ENCODE measurements at regions not wholly inside any gene's neighbourhood (a gene's known extent, or its start where the extent isn't known, plus 50 kb on each side); places are given as distances from the start of the nearest gene placed in this dataset.
"Not testable (repeated sequence)": the region's sequence is repeated elsewhere in the genome, so short reads cannot be mapped to it uniquely, and the experiment has no call there.

- ATAC-seq (ENCODE audit: poor library complexity), result no peak
These were observed 285.7 kb upstream of the PREP start for GRCh38 chr6:105688573-105688972.

GRCh38 chr6:105686793-105687192, 283.9 kb upstream of the PREP start:
- H3K27ac Mint-ChIP-seq; H3K36me3 Mint-ChIP-seq (ENCODE audit: low read depth); CTCF ChIA-PET; intact Hi-C loops (cut with DNase I, micrococcal nuclease); H3K4me3 Mint-ChIP-seq; H3K4me3 ChIP-seq (ENCODE audit: low read length); H3K4me1 ChIP-seq (ENCODE audit: insufficient read depth, low read length); H3K36me3 ChIP-seq (ENCODE audit: insufficient read depth, low read length); DNase-seq; POLR2A ChIA-PET; ATAC-seq (ENCODE audit: poor library complexity); H3K4me1 Mint-ChIP-seq (ENCODE audit: low read depth); H3K27me3 ChIP-seq (ENCODE audit: control insufficient read depth in 1 of 2, insufficient read depth in 2 of 2, low read length in 2 of 2); H3K27ac ChIP-seq (ENCODE audit: low read depth in 1 of 2, low read length in 2 of 2): not testable (repeated sequence)
- Mint-ChIP-seq H3K9me3 (peaks cover 17% of the 10 kb centered on the region), H3K27me3 (peaks cover 27% of the 10 kb centered on the region)
- peaks cover 0 to 16% of the 10 kb centered on the region in 2 experiments for H3K9me3 ChIP-seq (ENCODE audit: control insufficient read depth in 1 of 2, insufficient read depth in 1 of 2, low read length in 2 of 2)

More at GRCh38 chr6:105688573-105688972, 285.7 kb upstream of the PREP start:
- Histone ChIP-seq H3K9me3 (ENCODE audit: control insufficient read depth in 1 of 2, insufficient read depth in 1 of 2, low read length in 2 of 2) (peaks cover 0 to 12% of the 10 kb centered on the region in 2 experiments), H3K36me3 (ENCODE audit: insufficient read depth, low read length) (no peaks in the 10 kb centered on the region), H3K27ac (ENCODE audit: low read depth in 1 of 2, low read length in 2 of 2) (no peak overlapping the region), H3K4me3 (ENCODE audit: low read length) (no peak overlapping the region), H3K27me3 (ENCODE audit: control insufficient read depth in 1 of 2, insufficient read depth in 2 of 2, low read length in 2 of 2) (peaks cover 0 to 6% of the 10 kb centered on the region in 2 experiments), H3K4me1 (ENCODE audit: insufficient read depth, low read length) (no peaks in the 10 kb centered on the region)
- H3K27ac Mint-ChIP-seq, result no peak overlapping the region
- no peak overlapping the region for H3K4me3 Mint-ChIP-seq
- no peaks in the 10 kb centered on the region for H3K4me1 Mint-ChIP-seq (ENCODE audit: low read depth)
- POLR2A ChIA-PET, result no interaction called here
- H3K27me3 Mint-ChIP-seq, result peaks cover 27% of the 10 kb centered on the region
- intact Hi-C loops (cut with DNase I, micrococcal nuclease), result no loop called here
- TF ChIP-seq, protein P1, sequence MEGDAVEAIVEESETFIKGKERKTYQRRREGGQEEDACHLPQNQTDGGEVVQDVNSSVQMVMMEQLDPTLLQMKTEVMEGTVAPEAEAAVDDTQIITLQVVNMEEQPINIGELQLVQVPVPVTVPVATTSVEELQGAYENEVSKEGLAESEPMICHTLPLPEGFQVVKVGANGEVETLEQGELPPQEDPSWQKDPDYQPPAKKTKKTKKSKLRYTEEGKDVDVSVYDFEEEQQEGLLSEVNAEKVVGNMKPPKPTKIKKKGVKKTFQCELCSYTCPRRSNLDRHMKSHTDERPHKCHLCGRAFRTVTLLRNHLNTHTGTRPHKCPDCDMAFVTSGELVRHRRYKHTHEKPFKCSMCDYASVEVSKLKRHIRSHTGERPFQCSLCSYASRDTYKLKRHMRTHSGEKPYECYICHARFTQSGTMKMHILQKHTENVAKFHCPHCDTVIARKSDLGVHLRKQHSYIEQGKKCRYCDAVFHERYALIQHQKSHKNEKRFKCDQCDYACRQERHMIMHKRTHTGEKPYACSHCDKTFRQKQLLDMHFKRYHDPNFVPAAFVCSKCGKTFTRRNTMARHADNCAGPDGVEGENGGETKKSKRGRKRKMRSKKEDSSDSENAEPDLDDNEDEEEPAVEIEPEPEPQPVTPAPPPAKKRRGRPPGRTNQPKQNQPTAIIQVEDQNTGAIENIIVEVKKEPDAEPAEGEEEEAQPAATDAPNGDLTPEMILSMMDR (IDR thresholded peaks at IDR 0.05), result no peak
- H3K9me3 Mint-ChIP-seq, result peaks cover 14% of the 10 kb centered on the region
- CTCF ChIA-PET, result no interaction called here
- no peaks in the 10 kb centered on the region for H3K36me3 Mint-ChIP-seq (ENCODE audit: low read depth)
- no peak for DNase-seq

- Histone ChIP-seq H3K4me3 (ENCODE audit: low read length) (no peak overlapping the region), H3K27me3 (ENCODE audit: control insufficient read depth in 1 of 2, insufficient read depth in 2 of 2, low read length in 2 of 2) (peaks cover 0 to 2% of the 10 kb centered on the region in 2 experiments), H3K9me3 (ENCODE audit: control insufficient read depth in 1 of 2, insufficient read depth in 1 of 2, low read length in 2 of 2) (peaks cover 0 to 16% of the 10 kb centered on the region in 2 experiments), H3K27ac (ENCODE audit: low read depth in 1 of 2, low read length in 2 of 2) (no peak overlapping the region), H3K36me3 (ENCODE audit: insufficient read depth, low read length) (no peaks in the 10 kb centered on the region), H3K4me1 (ENCODE audit: insufficient read depth, low read length) (no peaks in the 10 kb centered on the region)
- H3K27ac Mint-ChIP-seq, result no peak overlapping the region
- no peaks in the 10 kb centered on the region for H3K36me3 Mint-ChIP-seq (ENCODE audit: low read depth)
- TF ChIP-seq, protein P1 (IDR thresholded peaks at IDR 0.05), result no peak
- H3K4me3 Mint-ChIP-seq, result no peak overlapping the region
- H3K27me3 Mint-ChIP-seq, result no peaks in the 10 kb centered on the region
- peaks cover 20% of the 10 kb centered on the region for H3K9me3 Mint-ChIP-seq
- H3K4me1 Mint-ChIP-seq (ENCODE audit: low read depth), result no peaks in the 10 kb centered on the region
- ChIA-PET CTCF (no interaction called here), POLR2A (no interaction called here)
- ATAC-seq (ENCODE audit: poor library complexity), result no peak
- intact Hi-C loops (cut with DNase I, micrococcal nuclease), result no loop called here
- no peak for DNase-seq
These were observed 278.2 kb upstream of the PREP start for GRCh38 chr6:105681061-105681460.

DNA sequence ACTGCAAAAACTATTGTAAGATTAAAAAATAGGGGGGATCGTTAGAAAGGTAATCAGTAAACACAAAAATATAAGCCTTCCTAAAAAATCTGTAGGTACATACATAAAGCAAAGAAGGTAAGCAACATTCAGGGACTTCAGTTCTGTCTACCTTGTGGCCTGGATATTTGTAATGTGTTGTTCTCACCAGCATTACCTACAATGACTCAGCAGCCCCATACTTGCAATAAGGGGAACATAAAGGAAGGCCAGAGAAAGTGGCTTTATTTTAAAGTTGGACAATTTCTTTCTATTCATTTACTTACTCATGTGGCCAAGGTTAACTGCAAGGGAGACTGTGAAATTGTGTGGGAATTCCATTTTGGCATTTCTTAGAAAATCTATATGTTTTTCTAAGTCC, 277.2 kb upstream of the PREP start:
- Histone ChIP-seq H3K4me3 (ENCODE audit: low read length) (no peak overlapping the region), H3K4me1 (ENCODE audit: insufficient read depth, low read length) (no peaks in the 10 kb centered on the region), H3K27ac (ENCODE audit: low read depth in 1 of 2, low read length in 2 of 2) (no peak overlapping the region), H3K36me3 (ENCODE audit: insufficient read depth, low read length) (no peaks in the 10 kb centered on the region), H3K9me3 (ENCODE audit: control insufficient read depth in 1 of 2, insufficient read depth in 1 of 2, low read length in 2 of 2) (peaks cover 0 to 12% of the 10 kb centered on the region in 2 experiments), H3K27me3 (ENCODE audit: control insufficient read depth in 1 of 2, insufficient read depth in 2 of 2, low read length in 2 of 2) (peaks cover 0 to 2% of the 10 kb centered on the region in 2 experiments)
- no peaks in the 10 kb centered on the region for H3K36me3 Mint-ChIP-seq (ENCODE audit: low read depth)
- TF ChIP-seq, protein P1 (IDR thresholded peaks at IDR 0.05), result no peak
- no peak for DNase-seq
- intact Hi-C loops (cut with DNase I, micrococcal nuclease), result no loop called here
- CTCF ChIA-PET, result no interaction called here
- no peaks in the 10 kb centered on the region for H3K27me3 Mint-ChIP-seq
- no peak overlapping the region for H3K27ac Mint-ChIP-seq
- no peaks in the 10 kb centered on the region for H3K4me1 Mint-ChIP-seq (ENCODE audit: low read depth)
- no peak overlapping the region for H3K4me3 Mint-ChIP-seq
- ATAC-seq (ENCODE audit: poor library complexity), result no peak
- POLR2A ChIA-PET, result no interaction called here
- peaks cover 20% of the 10 kb centered on the region for H3K9me3 Mint-ChIP-seq
